Upper lobe of right lung (tissue), 1 donor: ENCODE measurements at regions not wholly inside any gene's neighbourhood (a gene's known extent, or its start where the extent isn't known, plus 50 kb on each side); places are given as distances from the start of the nearest gene placed in this dataset.

Experiments
- ATAC-seq: fragments of 200-7000 bp; cut with Tn5 transposase; one replicate; pipeline ENCODE4 v1.9.1; 2020; ENCODE audit warnings: mild to moderate bottlenecking, moderate library complexity
- DNase-seq: peaks from one replicate; pipeline ENCODE4 v3.0.0-alpha.2; 2020
- H3K27ac ChIP-seq: fragments of 200-600 bp; one replicate; pipeline ENCODE4 v1.8.0; 2022
- H3K27me3 ChIP-seq: fragments of 200-600 bp; one replicate; pipeline ENCODE4 v1.8.0; 2022; ENCODE audit warnings: mild to moderate bottlenecking
- H3K36me3 ChIP-seq: fragments of 200-600 bp; one replicate; pipeline ENCODE4 v1.8.0; 2022
- H3K4me1 ChIP-seq: fragments of 200-600 bp; one replicate; pipeline ENCODE4 v1.8.0; 2022
- H3K4me3 ChIP-seq: fragments of 200-600 bp; one replicate; pipeline ENCODE4 v1.8.0; 2022; ENCODE audit warnings: mild to moderate bottlenecking
- H3K9me3 ChIP-seq: fragments of 200-600 bp; one replicate; pipeline ENCODE4 v1.8.0; 2022
- intact Hi-C: fragments of 100-400 bp; cut with DNase I; formaldehyde crosslinking; loops from one replicate; pipeline ENCODE4 v1.11.0; 2022
- TF ChIP-seq, protein P1 (sequence below): fragments of 200-600 bp; IDR thresholded peaks from one replicate; pipeline ENCODE4 v1.8.0; 2022; ENCODE audit warnings: antibody characterized with exemption
- donor health status: DM: no; HTN: yes; CAD: no; lungs with severe emphysema.

DNA sequence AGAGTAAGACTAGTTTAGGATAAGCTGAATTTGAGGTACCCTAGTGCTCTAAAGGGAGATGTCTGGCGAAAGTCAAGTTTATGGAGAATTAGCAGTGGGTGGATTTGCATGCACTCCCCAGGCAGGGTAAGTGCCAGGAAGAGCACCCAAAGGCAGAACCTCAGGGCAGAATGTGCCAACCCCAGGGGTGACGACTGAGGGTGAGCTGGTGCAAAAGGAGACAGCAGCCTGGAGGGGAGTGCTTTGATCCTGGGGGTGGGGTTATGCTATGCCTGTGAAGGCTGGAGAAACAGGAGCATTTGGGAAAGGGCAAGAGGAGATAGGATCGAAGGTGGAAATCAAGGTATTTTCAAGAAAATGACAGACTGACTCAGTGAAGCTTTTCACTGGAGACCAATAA is 208.5 kb upstream of the PDE10A start:
- Histone ChIP-seq H3K27me3 (no peaks in the 10 kb centered on the region), H3K36me3 (no peaks in the 10 kb centered on the region), H3K4me1 (no peaks in the 10 kb centered on the region), H3K9me3 (no peaks in the 10 kb centered on the region), H3K27ac (no peak overlapping the region), H3K4me3 (no peak overlapping the region)
- intact Hi-C loops, result no loop called here
- ATAC-seq (no peak), DNase-seq (no peak)
- TF ChIP-seq, protein P1, sequence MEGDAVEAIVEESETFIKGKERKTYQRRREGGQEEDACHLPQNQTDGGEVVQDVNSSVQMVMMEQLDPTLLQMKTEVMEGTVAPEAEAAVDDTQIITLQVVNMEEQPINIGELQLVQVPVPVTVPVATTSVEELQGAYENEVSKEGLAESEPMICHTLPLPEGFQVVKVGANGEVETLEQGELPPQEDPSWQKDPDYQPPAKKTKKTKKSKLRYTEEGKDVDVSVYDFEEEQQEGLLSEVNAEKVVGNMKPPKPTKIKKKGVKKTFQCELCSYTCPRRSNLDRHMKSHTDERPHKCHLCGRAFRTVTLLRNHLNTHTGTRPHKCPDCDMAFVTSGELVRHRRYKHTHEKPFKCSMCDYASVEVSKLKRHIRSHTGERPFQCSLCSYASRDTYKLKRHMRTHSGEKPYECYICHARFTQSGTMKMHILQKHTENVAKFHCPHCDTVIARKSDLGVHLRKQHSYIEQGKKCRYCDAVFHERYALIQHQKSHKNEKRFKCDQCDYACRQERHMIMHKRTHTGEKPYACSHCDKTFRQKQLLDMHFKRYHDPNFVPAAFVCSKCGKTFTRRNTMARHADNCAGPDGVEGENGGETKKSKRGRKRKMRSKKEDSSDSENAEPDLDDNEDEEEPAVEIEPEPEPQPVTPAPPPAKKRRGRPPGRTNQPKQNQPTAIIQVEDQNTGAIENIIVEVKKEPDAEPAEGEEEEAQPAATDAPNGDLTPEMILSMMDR, result no peak

DNA sequence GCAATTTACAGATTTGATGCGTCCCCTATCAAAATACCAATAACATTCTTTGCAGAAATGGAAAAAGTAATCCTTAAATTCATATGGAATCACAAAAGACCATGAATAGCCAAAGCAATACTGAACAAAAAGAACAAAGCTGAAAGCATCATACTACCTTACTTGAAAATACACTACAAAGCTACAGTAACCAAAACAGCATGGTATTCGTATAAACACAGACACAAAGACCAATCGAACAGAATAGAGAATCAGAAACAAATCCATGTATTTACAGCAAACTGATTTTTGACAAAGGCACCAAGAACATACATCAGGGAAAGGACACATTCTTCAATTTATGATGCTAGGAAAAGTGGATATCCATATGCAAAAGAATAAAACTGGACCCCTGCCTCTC is 206.5 kb upstream of the PDE10A start:
- H3K4me3 ChIP-seq, result no peak overlapping the region
- DNase-seq (no peak), ATAC-seq (no peak)
- TF ChIP-seq, protein P1, result no peak
- no peaks in the 10 kb centered on the region for H3K4me1 ChIP-seq
- no peaks in the 10 kb centered on the region for H3K9me3 ChIP-seq
- H3K36me3 ChIP-seq, result no peaks in the 10 kb centered on the region
- H3K27ac ChIP-seq, result no peak overlapping the region
- intact Hi-C loops, result no loop called here
- no peaks in the 10 kb centered on the region for H3K27me3 ChIP-seq

DNA sequence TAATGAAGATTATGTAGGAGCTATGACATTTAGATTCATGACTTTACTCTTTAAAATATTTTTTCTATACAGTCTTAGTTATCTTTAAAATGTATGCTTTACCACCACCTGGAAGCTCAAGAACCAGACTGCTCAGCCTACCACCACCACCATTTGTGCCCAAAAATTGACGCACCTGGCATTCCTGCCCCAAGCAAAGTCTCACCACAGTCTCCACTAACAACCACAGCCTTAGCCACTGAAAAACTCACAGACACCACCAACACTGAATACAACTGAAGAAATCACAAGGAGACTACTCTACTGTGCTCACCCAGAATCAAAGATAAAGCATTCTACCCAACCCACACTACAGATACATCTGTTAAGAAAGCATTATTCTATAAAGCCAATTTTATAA is 201.9 kb upstream of the PDE10A start:
- DNase-seq (no peak), ATAC-seq (no peak)
- Histone ChIP-seq H3K9me3 (no peaks in the 10 kb centered on the region), H3K27me3 (peaks cover 8% of the 10 kb centered on the region), H3K36me3 (no peaks in the 10 kb centered on the region), H3K4me1 (no peaks in the 10 kb centered on the region), H3K4me3 (no peak overlapping the region), H3K27ac (no peak overlapping the region)
- intact Hi-C loops, result no loop called here
- TF ChIP-seq, protein P1, result no peak

DNA sequence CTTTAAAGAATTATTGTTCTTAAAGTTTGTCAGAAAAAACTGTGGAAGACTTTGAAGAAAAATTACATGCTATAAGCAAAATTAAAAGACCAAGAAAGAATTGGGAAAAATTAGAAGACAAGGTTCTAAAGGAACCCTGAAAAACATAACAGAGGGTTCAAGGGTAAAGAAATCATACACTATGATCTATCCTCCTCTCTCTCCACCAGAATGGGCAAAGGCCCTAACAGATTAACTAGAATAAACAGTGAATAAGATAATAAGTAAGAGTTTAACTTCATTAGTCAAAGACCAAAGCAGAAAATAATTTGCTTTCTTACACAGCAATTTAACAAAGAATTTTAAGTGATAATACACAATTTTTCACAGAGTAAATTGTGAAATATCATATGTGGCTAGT is 201.2 kb upstream of the PDE10A start:
- TF ChIP-seq, protein P1, result no peak
- ATAC-seq, result no peak

DNA sequence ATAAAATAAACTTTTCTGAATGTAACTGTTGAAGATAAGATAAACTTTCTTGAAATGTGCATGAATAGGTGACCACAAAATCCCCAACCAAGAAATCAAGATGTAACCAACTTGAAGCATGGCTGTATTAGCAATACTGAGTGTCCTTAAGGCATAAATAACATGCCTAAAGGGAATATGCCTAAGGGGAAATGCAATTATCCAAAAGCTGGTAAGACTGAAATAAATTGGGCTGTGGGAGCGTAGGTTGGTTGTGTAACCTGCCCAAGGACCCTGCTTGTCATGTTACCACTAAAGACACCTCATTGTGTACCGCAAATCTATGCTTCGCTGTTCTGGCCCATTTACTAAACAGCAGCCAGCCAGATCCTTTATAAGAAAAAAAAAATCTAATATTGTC is 200.8 kb upstream of the PDE10A start:
- intact Hi-C loops, result no loop called here
- no peaks in the 10 kb centered on the region for H3K36me3 ChIP-seq

More for the DNA sequence above, 201.2 kb upstream of the PDE10A start:
- H3K27me3 ChIP-seq, result peaks cover 8% of the 10 kb centered on the region
- no peak for DNase-seq
- H3K36me3 ChIP-seq, result no peaks in the 10 kb centered on the region
- H3K27ac ChIP-seq, result no peak overlapping the region
- no peak overlapping the region for H3K4me3 ChIP-seq
- H3K4me1 ChIP-seq, result no peaks in the 10 kb centered on the region
- no peaks in the 10 kb centered on the region for H3K9me3 ChIP-seq
- intact Hi-C loops, result no loop called here

More for the DNA sequence above, 200.8 kb upstream of the PDE10A start:
- TF ChIP-seq, protein P1, result no peak
- Histone ChIP-seq H3K4me3 (no peak overlapping the region), H3K27ac (no peak overlapping the region), H3K9me3 (no peaks in the 10 kb centered on the region), H3K27me3 (peaks cover 8% of the 10 kb centered on the region), H3K4me1 (no peaks in the 10 kb centered on the region)
- DNase-seq (no peak), ATAC-seq (no peak)
